ENCODE measurements at regions not wholly inside any gene's neighbourhood (a gene's known extent, or its start where the extent isn't known, plus 50 kb on each side); places are given as distances from the start of the nearest gene placed in this dataset.
"Not testable (repeated sequence)": the region's sequence is repeated elsewhere in the genome, so short reads cannot be mapped to it uniquely, and the experiment has no call there.

DNA sequence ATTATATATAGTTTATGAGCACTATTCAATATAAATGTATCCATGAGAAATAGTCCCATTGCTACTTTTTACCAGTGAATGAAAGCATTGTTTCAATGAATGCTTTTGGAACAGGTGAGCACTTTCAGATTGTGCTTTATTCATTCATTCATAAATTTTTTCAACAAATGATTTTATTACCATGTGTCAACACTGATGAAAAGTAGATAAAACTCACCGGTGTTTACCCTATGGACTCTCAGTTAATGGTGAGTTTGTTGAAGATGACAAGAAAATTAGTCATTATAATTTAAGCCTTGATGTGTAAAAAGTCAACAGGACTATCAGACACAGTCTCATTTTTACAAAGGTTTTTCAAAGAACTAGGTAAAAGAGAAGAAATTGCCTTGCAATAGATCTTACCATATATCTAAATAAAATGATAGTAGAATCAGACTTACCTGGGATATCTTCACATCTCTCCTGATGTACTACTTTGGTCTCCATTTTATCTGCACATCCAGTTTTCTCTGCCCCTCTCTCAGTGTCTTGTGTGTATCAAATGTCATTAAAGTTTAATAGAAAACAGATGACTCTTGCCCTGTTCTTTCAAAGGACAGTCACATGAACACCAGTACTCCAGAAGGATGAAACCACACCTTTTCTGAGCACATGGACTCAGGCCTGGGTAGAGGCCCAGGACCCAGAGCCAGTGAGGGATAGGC, 325.3 kb upstream of the RND3 start:
- DNase-seq, result no peak

DNA sequence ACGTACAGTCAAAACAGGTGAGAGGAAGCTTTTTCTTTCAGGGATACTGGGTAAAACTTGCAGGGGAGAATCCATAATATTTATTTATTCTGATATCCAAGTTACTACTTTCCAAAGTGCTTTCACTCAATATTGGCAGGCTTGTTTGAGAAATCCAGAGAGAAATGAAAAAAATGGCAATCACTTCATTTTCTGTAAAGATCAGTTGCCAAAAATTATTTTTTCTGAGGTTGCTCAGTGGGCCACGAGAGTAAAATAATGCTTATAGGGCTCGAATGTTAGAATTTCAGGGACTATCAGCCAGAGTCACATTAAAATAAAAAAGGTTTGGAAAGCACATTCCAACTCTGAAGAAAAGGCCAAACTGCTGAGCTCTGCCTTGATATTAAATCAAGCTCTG, 324.6 kb upstream of the RND3 start:
- no peak for DNase-seq

DNA sequence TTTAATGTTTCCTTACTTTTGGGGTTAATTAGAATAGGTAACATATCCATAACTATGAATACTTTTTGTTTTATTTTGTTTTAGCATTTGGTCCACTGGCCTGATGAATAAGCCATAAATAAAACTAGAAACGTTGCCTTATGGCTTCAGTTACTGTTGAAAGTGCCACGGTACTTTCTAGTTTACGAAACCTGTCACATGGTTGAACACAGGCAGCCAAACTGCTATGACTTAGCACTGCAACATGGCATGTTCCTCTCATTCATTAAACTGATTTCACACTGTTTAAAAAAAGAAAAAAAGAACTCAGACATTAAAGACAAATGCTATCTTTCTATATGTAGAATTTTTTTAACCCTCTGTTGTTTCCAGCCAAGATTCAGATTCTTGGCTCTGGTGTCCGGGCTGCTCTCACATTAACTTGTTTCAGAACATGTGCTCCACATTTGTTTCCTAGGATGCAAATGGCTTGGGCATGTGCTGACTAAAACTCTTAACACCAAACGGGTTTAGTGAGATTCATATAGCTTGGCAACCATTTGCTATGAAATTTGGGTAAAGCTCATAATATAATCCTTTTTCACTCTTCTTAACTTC, 323.9 kb upstream of the RND3 start:
- no peak for DNase-seq

DNA sequence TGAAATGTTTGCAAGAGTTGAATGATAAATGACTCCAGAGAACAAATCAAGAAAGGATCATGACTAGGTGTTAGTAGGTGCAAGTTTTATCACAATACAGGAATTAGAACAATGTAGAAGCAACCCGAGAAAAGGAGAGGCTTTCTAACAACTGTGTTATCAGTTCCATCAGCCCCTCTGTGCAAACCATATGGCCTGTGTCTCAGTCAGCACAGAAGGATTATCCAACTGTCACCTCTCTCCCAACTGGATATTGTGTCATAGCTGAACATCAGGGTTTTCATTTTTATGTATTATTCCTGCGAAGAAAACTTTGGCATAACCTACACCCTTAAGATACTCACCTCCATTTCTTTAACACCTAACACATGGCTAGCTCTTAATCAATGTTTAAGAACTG, 321.6 kb upstream of the RND3 start:
- DNase-seq, result no peak

DNA sequence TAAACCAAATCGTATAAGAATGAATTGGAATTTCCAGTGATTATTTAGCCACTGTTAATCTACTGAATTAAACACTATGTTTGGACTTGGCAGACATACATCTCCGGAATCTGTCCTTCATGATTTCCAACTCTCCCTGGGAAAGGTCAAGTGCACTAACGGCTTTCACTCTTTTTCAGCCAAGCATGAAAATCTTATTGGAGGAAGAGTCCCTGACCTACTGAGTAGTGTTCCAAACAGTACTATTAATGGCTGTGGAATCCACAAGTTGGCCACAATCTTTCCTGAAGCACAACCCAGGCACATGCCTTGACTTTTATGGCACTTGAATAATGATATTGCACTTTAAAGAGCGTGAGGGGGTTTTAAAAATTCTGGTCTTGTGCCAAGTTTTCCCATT, 318.9 kb upstream of the RND3 start:
- DNase-seq, result no peak

DNA sequence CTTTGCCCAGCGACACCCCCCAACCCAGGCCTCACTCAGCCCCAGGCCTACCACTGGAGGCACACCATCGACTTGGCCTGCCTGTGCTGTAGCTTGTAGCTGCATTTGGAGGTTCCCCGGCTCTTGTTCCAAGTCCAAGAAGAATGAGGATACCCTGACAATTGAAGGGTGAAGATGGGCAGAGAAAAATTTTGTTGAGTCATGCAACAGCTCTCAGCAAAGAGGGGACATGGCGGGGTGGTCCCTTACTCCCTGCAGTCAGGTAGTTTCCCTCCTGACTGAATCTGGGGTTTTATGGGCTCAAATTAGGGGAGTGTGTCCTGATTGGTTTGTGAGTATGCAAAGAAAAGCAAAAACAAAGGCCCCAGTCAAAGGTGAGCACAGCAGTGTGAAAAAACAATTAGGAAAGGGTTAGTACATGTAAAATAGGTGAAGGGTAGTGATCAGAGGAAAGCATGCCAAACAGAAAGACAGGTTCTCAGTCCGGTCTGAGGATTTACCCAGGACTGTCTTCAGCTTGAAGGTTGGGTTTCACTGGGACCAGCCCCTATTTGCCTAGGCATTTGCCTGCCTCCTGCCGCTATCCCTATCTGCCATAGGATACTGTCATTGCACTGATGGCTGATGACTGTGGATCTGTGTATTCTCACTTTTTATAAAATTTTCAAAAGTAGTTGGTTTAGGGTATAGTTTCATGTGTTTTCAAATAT, 316.4 kb upstream of the RND3 start:
- DNase-seq, result no peak

DNA sequence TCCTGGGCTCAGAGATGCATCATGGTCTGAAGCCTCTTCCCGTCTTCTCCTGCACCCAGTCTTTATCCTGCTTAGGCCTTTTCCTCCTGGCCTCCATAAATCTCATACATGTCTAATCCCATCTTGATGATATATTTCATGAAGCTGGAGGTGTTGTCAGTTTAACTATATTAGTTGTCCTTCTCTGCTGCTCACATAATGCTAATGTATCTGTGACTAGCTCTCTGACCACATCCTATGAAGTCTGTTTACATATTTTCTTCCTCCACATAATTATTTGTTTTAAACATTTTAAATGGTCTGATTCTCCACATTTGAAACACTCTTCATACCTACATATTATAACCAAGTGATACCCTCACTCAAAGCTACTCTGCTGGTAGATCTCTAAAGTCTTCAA, 315.2 kb upstream of the RND3 start:
- DNase-seq, result no peak

DNA sequence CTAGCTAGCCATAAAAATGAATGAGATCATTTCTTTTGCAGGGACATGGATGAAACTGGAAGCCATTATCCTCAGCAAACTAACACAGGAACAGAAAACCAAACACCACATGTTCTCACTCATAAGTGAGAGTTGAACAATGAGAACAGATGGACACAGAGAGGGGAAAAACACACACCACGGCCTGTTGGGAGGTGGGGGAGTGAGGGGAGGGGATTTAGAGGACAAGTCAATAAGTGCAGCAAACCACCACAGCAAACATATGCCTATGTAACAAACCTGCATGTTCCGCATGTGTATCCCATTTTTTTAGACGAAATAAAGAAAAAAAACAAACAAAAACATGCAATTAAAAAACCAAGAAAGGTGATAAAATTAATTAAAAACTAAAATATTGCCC, 308.8 kb upstream of the RND3 start:
- not testable (repeated sequence) for DNase-seq

DNA sequence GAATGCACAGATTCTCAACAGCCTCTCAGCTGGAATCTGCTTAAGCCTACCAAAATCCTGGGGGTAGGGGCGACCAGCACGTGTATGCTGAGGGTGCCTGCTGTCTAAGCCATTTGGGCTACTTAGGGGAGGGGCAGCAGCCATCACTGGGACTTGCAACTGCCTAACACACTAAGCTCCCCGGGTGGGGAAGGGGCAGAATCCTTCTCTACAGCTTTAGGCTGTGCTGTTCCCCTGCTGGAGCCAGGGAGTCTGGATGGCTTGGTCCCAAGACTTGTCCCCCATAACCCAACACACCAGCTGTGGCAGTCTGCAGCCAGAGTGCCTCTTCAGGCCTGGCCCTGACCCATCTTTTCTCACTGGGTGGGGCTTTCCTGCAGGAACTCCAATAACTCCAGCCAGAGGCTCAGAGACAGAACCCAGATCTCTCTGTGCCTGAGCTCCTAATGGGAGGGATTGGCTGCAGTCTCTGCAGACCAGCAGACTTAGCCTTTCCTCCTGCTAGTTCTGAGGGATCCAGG, 305.4 kb upstream of the RND3 start:
- no peak for DNase-seq

DNA sequence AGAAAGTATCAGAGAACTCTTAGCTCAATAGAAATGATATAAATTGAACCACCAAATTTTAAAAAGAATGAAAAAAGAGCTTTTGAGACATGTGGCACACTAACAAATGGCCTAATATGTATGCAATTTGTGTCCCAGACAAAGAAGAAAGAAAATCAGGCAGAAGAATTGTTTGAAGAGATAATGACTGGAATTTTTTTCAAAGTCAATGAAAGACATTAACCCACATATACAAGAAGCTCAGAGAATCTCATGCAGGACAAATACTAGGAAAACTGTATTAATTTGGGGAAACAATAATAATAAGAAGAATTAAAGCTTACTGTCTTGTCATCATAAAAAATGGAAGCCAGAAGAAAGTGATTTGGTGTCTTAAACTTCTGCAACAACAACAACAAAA, 304.1 kb upstream of the RND3 start:
- no peak for DNase-seq

DNA sequence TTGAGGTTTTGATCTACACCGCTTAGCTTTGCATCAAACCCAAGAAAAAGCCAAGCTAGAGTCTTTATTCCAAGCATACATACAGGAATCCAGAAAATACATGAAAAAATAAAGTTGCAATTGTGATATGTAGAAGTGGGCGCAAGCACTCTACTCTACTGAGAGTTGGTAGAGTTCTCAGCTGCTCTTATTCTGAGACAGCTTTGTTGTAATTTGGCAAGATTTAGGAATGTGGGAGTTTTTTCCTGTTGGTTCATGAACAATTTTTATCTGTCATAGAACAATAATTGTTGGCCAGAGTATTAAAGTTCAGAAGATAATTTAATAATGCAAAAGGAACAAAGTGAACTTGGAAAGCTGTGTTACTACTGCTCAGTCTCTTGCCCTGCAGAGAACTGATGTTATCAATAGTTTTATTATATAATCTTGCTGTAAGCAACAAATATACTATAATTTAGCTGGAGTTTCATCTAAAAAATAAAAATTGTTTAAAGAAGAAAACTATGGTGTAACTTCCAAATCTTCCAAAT, 302.0 kb upstream of the RND3 start:
- DNase-seq, result no peak

DNA sequence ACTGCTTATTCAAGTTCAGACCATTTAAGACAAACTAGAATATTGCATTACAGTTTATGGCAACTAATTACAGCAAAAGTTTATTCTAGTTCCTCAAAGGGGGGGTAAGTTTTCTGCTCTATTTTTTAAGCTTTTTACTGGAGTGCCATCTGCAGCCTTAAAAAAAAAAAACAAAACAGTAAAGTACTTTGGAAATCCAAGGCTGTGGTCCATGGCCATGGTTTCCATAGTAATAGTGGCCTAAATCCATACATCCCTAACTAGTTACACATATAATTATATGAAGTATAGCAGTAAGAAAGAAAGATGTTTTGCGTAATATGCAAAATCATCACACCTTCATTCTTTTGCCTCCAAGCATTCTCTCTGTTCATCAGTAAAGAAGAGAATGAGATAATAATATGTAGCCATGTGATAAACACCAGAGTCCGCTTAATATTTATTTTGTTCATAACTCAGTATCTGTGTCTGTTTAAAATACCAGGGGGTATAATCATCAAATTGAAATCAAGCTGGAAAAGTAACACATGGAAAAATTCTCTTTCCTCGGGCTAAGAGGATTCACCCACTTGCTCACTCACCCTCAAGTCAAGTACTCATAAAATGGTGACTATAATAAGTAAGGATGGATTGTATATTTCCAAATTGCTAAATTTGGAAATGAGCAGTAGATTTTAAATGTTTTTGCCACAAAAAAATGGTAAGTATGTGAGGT, 301.1 kb upstream of the RND3 start:
- DNase-seq, result no peak

DNA sequence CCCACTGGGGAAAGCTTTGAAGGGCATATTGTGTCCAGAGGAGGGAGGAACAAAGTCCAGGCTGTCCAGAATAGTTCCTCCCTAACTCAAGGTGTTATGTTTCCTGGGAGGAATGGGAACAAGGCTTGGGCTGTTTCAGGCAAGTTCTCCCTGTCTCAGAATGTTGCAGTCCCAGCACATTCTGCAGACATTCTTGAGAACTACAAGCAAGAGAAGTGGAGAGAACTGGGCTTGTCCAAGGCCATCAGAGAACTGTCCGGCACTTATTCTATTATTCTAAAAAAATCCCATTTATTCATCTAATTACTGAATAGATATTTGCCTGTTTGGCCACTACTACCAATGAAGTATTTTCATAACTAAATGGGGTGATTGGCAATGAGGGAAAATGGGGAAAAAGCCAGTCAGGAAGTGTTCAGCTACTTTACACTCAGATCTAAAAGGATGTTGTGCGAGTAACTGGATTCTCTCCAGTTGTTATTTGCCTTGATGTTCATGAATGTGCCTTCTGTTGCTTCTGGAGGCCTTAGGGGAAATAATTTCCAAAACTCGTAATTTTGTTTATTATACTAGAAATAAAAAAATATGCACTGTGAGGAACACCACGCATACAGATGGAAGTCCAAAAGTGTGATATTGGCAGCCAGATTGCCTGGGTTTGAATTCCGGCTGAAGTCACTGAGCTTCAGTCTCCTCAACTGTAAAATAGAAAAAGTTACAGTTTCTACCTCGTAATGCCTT, 300.1 kb upstream of the RND3 start:
- DNase-seq, result no peak

DNA sequence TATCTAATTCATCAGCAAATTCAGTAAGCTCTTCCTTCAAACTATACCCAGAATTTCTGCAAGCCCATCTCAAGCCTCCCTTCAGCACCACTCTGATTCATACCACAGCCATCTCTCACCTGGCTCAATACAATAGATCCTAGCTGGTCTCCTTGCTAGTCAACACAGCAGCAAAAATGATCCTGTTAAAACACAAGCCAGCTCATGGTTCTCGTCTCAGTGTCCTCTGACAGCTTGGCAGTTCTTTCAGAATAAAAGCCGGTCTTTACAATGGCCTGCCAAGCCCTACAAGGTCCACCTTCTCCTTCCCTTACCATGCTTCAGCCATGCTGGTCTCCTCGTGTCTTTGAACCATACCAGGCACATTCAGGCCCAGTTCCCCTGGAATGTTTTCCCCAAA, 296.9 kb upstream of the RND3 start:
- DNase-seq, result no peak

DNA sequence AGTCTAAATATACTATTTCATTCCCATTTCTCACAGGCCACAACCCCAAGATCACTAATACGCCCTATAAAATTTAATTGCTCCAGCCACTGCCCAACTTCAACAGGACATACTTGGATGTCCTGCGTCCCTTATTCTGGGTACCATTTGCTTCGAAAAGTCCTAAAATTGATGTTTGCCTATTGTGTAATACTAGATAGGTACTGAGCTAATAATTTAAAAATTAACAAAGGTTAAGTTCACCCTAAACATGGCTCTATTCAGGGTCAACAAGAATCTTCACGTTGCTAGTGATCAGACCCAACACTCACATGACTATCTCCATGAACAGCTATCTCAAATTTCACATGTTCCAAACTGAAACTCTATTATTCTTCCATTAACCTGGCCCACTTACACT, 296.4 kb upstream of the RND3 start:
- no peak for DNase-seq

DNA sequence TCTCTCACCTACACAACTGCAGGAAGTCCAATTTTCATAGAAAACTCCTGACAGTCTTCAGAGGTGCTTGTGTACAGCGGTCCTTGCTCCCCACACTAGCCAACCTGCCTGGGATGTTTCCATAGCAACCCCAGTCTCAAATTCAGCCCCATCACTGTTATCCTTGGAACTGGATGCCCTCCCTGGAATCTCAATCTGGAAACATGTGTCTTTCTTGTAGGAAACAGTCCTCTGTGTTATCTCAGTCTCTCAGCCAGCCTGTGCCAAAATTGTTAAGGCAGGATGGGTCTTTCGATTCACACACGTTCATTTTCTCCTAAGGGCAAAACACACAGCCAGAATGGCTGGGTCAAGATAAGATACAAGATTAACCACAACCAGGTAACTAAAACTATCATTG, 295.5 kb upstream of the RND3 start:
- no peak for DNase-seq

DNA sequence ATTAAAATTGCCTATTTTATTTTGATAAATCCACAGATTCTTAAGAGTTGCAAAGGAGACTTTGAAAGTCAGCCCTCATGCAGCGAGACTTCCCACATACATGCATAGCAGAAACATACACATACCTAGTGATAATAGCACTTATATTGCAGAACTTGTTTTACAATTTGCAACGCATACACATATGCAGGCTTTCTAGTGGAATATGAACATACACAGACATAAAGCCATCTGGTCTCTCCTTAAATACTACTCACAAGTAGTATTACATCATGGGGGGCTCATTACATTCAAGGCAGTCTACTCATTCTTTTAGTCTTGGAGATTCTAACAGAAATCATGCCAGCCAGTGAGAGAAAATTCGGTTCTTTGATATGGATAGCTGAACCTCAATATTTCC, 295.1 kb upstream of the RND3 start:
- no peak for DNase-seq

DNA sequence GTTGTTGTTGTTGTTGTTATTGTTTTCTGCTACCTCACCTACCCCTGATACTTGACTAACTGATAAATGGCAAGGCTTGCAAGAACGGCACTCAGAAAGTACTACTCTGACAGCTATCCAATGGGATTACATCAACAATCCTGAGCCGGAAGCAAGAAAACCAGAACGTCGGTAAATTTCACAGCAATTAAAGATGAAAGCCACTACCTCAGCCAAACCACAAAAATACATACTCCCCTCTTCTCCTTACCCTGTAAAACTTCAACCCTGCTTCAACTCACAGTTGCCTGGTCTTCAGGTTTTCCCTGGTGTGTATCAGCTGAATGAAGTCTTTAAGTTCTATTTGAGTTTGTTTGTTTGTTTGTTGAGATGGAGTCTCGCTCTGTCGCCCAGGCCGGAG, 293.7 kb upstream of the RND3 start:
- DNase-seq, result no peak

DNA sequence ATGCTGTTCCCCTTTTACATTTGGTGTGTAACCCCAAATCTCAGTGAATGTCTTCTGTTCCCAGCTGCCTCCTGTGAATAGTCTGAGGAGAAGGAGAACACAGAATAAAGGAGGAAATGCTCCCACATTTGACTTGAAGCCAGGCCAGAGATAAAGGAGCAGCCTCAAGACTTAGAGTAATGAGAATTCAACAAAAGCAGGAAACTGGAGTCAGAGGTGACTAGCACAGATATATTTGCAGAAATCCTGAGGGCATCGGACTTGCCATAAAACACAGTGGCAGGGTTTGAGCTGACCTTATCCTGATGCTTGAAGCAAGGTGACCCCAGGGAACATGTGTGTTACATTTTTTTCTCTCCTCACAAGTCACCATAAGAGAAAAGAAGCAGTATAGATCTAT, 291.4 kb upstream of the RND3 start:
- DNase-seq, result no peak

DNA sequence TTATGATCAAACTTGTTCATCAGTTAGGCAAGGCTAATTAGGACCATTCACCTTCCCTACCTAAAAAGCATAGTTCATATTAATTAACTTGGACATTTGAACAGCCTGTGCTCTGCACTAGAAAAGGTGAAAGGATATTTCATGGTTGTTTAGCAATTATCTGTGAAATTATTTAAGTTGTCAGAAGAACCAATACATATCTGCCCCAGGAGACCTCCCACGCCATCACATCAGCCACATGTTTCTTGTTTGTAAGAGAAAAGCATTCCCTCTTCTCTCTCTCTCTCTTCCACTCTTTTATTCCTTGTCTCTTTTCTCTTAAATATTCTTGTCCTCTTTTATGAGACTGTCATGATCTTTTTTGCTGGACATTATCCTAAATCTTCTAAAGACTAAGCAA, 282.0 kb upstream of the RND3 start:
- no peak for DNase-seq

DNA sequence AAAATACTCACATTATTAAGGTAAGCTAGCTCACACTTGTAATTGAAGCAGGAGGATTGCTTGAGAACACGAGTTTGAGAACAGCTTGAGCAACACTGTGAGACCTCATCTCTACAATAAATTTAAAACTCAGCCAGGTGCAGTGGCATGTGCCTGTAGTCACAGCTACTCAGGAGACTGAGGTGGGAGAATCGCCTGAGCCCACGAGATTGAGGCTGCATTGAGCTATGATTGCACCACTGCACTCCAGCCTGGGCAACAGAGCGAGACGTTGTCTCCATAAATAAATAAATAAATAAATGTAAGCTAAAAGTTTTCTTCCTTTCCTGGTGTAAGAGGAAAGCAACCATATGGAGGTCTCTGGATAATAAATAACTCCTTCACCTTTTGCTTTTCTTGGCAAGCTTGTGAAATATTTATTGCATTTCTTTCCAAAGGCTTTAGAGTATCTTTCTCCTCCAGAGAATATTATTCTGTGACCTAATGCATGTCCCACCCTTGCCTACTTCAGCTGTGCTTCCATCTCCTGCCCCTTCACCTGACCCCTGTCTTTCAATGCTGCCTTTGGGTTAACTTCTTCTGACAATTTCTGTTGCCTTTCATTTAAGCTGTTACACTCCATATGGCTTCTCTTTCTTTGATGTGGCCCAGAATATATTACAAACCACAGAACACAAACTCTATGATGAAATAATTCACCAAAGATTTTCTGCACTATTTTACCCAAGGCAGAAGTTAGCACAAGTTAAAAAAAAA, 280.7 kb upstream of the RND3 start:
- DNase-seq, result no peak

DNA sequence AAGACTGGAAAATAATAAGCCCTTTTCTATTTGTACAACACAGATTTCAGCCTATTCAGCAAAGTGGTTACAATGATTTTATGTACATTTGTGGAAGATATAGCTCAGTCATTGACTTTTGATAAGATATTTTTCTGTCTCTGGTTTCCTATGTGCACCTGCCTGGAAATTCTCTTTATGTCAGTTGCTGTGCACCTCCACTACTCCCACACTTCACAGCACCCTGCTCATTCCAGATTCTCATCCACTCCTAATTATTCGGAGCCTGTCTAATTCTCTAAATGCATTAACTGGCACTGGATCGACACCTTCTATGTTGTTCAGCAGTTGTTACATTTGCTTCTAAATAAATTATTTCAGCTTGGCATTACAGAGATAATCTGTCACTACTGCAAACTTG, 275.1 kb upstream of the RND3 start:
- no peak for DNase-seq
